IMR-90 (cell line): ENCODE measurements at regions not wholly inside any gene's neighbourhood (a gene's known extent, or its start where the extent isn't known, plus 50 kb on each side); places are given as distances from the start of the nearest gene placed in this dataset.

Source experiments
- BHLHE40 ChIP-seq: fragments of 150-350 bp; IDR thresholded peaks from 2 replicates; pipeline ENCODE4 v1.6.1; 2016; ENCODE audit warnings: mild to moderate bottlenecking, low read depth, low read length
- POLR2A ChIP-seq: IDR thresholded peaks from 2 replicates; pipeline ENCODE4 v1.6.1; 2012; ENCODE audit warnings: mild to moderate bottlenecking, low read depth, low read length
- RAD21 ChIP-seq: IDR thresholded peaks from 2 replicates; pipeline ENCODE4 v1.6.1; 2012; ENCODE audit warnings: low read length, improper control_type of control experiment
- TF ChIP-seq, protein P1 (sequence below): conservative IDR thresholded peaks from 2 replicates; pipeline ENCODE4 v1.5.1; 2012; ENCODE audit warnings: mild to moderate bottlenecking, low read depth, low read length, improper control_type of control experiment

DNA sequence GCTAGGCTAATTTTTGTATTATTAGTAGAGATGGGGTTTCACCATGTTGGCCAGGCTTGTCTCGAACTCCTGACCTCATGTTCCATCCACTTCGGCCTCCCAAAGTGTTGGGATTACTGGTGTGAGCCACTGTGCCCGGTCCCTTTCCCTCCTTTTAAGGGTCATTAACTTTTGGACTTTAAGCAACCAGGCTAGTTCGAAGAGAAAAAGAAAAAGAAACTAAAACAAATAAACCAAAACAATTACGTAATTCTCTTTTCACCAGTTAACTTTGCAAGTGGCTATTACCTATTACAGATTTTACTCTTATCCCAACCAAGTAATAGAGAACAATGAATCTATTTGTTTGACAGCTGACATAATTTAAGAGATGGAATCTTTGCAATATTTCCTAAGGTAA is 72.8 kb upstream of the SEMA3C start:
- TF ChIP-seq RAD21 (no peak), BHLHE40 (no peak), POLR2A (no peak)
- TF ChIP-seq, protein P1, sequence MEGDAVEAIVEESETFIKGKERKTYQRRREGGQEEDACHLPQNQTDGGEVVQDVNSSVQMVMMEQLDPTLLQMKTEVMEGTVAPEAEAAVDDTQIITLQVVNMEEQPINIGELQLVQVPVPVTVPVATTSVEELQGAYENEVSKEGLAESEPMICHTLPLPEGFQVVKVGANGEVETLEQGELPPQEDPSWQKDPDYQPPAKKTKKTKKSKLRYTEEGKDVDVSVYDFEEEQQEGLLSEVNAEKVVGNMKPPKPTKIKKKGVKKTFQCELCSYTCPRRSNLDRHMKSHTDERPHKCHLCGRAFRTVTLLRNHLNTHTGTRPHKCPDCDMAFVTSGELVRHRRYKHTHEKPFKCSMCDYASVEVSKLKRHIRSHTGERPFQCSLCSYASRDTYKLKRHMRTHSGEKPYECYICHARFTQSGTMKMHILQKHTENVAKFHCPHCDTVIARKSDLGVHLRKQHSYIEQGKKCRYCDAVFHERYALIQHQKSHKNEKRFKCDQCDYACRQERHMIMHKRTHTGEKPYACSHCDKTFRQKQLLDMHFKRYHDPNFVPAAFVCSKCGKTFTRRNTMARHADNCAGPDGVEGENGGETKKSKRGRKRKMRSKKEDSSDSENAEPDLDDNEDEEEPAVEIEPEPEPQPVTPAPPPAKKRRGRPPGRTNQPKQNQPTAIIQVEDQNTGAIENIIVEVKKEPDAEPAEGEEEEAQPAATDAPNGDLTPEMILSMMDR = no peak
